NCI-H1417 treated with DMSO at 0.1 percent for 48 hours (cell line): ENCODE measurements at regions not wholly inside any gene's neighbourhood (a gene's known extent, or its start where the extent isn't known, plus 50 kb on each side); places are given as distances from the start of the nearest gene placed in this dataset.

ENCODE experiments used
- DNase-seq: peaks from one replicate; lab custom pipeline; 2025; lab: John Stamatoyannopoulos, UW

DNA sequence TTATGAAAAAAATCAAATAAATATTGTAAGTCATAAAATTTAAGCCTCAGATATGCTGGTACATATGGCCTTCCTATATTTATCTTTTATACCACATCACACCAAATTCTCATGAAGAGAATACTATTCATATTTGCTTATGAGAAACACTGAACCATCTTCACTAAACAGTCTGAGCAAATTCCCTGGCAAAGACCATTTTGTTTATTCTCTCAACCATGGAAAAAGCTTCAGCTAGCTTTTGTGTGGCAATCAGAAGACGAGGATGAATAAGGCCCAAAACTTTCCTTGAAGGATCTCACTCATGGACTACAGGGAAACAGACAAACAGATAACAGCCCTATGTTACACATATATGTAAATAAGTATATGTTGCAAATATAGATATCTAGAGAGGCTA is 252.1 kb downstream of the TMX3 start:
- no peak for DNase-seq

DNA sequence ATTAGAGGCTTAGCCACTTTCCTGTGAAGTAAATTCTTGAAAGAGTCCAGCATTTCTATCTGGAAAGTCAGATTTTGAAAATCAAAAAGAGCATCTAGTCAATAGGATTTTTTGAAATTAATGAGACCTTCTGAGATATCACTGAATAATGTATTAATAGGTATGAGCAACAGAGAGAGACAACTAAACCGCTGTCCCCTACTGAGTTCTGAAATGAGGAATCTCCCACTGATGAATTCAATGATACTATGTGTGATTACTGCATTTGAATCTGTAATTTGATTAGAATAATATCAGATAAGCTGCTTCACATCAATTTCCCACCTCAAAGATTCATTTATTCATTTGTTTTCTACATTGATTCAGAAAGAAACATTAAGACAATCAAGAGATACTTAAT is 252.8 kb downstream of the TMX3 start:
- no peak for DNase-seq

DNA sequence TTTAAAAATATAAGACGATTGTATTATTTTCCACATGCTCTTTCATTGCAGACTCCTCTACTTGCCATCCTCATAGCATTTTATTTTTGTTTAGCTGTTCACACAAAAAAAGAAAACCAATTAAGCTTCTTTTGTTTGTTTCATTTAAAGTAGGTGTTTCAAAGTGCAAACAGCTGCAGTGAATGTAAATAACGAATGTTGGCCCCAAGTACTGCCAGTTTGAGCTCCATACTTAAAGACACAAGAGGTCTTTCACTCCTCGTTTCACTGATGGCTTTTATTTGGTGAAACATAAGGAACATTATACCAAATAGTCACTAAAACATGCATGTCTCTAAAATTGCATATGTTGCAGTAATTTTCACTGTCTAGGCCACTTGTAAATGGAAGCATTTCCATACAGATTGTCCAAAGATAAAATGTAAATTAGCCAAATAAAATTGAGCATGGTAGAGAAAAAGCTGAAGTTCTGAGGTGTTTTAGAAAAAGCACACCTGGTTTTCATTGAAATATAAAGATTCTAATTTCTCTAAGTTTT is 253.4 kb downstream of the TMX3 start:
- DNase-seq: no peak

DNA sequence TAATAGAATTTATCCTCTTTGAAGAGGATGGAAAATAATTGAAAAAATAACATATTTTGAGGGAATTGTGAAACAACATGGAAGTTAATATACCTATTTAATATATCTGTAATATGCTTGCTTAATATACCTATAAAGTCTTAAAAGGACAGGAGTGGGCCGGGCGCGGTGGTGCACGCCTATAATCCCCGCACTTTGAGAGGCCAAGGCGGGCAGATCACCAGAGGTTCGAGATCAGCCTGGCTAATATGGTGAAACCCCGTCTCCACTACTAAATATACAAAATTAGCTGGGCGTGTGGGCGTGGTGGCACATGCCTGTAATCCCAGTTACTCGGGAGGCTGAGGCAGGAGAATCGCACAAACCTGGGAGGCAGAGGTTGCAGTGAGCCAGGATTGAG is 254.9 kb downstream of the TMX3 start:
- DNase-seq: no peak

DNA sequence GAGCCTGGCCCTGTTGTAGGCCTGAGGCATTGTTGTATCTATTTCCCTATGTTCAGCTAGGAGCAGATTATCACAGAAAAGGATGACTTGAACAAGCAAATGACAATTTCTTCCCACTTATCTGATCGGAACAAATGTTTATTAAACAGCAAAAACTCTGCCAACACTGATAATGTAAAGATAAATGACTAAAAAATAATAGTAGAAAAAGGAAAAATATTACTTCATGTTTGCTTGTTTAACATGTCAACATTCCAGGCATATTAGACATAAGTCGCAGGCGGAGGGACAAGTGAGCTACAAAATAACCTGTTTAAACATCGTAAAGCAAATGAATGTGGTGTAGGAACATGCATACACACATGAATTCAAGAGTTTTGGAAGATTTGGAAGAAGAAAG is 257.9 kb downstream of the TMX3 start:
- no peak for DNase-seq

DNA sequence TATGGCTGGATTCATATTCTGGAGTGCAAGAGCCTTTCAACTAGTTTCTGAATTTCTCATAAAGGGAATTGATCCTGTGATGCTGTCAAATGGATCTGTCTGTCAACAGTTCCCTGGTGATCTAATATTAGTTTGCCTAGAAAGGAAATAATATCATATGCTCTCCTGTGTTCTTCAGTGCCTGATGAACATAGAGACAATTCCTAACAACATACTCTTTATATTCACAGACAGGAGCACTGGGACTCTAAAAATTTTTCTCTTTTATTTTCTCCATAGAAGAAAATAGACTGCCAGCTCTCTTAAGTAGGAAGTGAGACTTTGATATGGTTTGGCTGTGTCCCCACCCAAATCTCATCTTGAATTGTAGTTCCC is 259.7 kb downstream of the TMX3 start:
- no peak for DNase-seq

DNA sequence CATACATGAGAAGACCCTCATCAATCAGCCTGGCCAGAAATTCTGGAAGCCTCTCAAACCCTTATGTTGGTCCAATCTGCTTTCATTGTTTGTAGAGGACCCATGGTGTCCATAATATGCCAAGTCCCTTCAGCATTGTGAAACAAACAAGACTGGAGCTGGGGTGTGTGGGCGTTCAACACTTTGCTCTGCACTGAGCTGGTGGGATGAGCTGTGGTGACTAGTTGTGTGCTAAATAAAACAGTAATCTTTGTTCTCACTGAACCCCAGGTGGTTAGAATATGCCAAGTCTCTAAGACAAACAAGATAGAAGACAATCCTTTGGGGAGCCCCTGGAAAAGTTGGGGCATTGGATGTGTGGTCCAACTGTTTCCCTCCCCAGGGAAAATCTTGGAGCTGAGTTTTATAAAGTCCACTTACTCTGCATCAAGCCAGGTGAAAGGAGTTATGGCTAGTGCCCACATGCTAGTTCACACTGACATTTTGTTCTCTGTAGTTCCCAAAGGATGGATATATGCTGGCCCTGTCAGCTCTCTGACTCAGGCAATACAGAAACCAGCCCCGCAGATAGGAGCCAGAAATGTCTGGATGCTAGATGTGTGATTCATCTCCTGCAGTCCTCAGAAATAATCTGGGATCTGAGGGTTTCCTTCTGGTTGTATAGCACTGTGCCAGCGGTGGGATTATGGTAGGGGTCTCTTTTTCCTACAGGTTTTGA is 260.2 kb downstream of the TMX3 start:
- DNase-seq: no peak

DNA sequence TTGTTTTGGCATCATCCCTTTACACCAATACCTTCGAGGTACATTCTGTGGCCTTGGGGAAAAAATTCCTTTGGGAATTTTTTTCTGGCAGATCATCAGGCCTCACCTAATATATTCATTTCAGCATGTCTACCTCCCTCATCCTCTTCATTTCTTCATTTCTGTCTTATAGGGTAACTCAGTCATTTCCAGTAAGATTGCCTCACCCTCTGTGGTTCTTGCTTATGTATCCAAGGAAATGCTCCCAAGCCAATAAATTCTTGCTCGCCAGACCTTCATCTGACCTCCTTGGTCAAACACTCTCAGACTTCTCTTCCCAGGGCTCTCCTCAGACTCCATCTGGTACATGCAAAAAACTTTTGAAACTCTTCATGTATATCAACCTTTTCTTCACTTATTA is 265.6 kb downstream of the TMX3 start:
- no peak for DNase-seq

DNA sequence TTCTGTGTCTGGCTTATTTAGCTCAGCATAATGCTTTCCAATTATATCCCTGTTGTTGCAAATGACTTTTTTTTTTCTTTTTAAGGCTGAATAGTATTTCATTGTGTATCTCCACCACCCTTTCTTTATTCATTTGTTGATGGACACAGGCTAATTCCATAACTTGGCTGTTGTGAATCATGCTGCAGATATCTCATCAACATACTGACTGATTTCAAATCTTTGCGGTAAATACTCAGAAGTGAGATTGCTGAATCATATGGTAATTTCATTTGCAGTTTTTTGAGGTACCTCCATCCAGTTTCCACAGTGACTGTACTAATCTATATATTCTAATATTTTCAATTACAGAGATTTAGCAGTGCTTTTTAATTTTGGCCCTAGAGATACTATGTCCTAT is 266.2 kb downstream of the TMX3 start:
- DNase-seq: no peak

DNA sequence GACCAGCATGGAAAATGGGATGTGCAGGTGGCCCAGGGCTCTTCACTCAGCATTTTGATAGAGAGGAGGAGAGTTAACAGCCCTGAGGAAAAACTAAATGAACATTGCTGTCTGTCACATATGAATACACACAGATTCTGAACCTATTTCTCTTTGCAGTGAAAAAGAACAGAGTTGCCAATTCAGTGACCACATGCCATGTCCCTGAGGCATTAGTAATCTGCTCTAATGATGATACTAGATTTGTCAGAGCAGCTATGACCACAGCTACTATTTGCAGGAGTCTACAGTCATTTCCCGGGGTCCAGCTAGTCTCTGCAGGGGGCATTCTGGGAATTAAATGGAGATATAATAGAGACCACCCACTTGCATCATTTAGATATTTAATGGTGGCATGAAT is 267.6 kb downstream of the TMX3 start:
- no peak for DNase-seq

DNA sequence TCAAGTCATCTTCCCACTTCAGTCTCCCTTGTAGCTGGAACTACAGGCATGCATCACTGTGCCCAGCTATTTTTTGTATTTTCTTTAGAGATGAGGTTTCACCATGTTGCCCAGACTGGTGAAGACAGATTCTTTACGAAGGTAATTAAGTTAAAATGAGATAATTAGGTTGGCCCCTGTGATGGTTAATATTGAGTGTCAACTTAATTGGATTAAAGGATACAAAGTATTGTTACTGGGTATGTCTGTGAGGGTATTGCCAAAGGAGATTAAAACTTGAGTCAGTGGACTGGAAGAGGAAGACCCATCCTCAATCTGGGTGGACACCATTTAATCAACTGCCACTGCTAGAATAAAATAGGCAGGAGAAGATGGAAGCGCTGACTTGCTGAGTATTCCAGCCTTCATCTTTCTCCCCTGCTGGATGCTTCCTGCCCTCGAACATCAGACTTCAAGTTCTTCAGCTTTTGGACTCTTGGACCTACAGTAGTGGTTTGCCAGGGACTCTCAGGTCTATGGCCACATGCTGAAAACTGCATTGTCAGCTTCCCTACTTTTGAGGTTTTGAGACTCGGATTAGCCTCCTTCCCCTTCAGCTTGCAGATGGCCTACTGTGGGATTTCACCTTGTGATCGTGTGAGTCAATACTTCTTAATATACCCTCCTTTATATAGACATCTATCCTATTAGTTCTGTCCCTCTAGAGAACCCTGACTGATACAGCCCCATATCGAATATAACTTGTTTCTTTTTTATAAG is 269.1 kb downstream of the TMX3 start:
- DNase-seq: no peak

DNA sequence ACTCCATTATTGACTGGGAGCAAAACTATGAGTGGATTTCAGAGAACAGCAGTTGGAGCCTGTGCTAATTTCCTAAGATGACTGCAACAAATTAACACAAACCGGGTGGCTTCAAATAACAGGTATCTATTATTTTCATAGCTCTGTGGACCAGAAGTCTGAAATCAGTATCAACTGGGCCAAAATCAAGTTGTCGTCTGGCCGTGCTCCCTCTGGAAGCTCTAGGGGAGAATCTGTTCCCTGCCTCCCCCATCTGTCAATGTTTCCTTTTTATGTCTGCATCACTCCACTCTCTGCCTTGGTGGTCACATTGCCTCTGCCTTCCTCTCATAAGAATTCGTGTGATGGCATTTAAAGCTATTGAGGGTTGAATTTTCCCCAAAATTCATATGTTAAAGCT is 269.8 kb downstream of the TMX3 start:
- no peak for DNase-seq

DNA sequence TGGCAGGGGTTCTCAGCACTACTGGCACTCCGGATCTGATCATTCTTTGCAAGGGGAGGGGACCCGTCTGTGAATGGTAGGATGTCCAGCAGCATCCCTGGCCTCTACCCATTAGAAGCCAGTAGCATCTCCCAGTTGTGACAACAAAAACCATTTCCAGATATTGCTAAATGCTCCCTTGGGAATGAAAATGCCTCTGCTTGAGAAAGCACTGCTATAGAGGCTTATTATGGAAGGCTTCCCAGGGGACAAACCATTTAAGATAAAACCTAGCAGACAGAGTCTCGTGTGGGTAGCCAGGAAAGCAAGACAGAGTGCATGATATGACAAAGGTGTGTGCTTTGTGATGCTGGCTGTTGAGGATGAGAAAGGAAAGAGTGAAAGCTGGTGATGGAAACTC is 273.7 kb downstream of the TMX3 start:
- DNase-seq: no peak

DNA sequence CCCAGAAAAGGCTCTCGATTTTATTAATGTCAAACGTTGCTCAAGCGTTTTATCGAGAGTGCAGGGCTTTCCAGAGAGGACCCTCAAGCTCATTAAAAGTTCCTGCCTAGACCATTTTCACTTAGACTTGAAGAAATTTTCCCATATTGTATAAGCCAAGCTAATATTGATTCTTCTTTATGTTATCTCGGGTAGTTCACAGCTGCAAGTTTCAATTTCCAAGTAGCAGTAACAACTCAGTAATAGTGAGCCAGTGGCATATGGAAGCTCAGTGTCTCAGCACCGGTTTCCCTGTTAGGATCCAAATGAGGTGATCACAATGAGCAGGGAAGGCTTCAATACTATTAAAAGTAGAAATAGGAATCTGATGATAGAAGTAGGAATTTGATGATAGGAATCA is 274.5 kb downstream of the TMX3 start:
- DNase-seq: no peak

DNA sequence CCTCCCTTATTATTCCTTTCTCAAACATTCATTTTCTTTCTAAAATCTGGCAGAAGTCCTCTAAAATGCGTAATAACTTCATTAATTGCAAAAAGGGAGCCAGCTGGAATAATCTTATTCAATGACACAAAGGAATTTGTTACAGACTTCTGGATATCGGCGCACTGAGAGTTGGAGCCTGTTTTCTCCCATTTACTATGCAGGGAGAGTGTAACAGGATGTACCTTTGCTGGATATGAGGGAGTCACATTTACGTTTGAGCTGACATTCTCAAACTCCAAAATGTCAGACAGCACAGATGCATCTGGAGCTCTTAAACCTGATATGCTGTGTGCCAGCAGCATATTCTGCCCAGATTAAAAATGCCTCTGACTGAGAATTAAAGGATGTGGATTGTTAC is 275.3 kb downstream of the TMX3 start:
- no peak for DNase-seq

DNA sequence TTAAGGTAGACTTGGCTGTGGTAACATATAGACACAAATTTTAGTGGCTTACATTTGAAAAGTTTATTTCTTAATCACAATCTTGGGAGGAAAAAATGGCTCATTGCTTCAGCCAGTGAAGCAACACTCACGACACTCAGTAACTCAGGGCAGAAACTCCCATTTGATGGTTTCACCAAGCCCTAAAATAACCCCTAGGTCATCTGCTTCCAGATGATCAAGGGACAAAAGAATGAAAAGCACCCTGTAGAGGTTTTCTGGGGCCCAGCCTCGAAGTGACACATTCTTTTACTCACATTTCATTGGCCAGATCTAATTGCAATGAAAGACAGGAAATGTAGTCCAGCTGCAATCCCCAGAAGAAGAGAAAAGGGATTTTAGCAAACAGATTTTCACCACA is 275.9 kb downstream of the TMX3 start:
- no peak for DNase-seq

DNA sequence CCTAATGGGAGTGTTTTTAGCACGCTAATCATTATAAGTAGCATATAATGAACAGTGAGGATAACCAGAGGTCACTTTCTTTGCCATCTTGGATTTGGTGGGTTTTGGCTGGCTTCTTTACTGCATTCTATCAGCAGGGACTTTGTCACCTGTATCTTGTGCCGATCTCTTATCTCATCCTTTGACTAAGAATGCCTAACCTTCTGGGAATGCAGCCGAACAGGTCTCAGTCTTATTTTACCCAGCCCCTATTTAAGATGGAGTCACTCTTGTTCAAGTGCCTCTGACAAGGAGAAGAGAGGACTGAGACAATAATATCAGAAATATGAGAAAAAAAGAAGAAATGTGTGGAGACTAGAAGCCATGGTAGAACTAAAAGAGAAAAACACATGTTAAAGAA is 276.4 kb downstream of the TMX3 start:
- no peak for DNase-seq

DNA sequence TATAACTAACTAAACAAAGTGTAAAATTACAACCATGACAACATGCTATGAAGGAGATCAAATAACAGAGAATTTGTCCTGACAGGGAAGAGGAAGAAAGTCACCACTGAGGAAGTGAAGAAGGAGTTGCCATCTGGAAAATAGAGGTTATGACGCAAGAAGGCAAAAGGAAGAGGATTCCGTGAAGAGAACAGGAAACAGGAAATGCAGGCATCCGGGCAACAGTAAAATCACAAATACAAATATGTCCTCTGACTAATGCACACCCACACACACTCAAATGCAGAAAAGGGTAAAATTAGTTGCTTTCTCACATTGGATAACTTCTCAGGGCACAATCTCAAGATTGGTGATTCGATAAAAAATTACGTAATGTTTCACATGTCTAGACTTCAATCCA is 278.4 kb downstream of the TMX3 start:
- DNase-seq: no peak

DNA sequence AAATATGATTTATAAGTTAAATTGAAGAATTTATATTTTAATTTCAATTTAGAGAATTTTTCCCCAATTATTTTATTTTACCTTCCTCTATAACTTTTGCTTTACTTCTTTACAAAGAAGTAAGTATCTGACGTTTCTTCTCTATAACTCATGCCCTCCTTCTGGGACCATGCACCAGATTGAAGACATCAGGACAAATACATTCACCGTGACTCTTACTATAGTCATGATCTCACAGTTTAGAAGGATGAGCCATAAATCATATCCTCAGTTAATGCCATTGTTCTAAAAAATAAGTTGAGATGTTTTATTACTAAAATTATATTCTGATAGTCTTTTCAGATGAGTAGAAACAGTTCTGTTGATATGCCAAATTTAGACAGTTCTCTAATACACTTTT is 279.3 kb downstream of the TMX3 start:
- no peak for DNase-seq

DNA sequence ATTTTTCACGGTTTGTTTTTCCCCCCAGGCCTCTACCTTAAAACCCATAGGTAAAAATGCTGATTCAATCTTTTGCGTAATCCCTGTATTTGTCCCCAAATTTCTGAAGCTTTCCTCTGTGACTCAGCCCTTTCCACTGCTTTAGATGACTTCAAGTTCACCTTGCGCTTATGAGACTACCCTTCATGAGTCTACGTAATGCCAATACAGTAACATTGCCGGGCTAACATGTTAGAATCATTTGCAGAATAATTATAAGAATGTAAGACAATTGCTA is 283.0 kb downstream of the TMX3 start:
- no peak for DNase-seq

DNA sequence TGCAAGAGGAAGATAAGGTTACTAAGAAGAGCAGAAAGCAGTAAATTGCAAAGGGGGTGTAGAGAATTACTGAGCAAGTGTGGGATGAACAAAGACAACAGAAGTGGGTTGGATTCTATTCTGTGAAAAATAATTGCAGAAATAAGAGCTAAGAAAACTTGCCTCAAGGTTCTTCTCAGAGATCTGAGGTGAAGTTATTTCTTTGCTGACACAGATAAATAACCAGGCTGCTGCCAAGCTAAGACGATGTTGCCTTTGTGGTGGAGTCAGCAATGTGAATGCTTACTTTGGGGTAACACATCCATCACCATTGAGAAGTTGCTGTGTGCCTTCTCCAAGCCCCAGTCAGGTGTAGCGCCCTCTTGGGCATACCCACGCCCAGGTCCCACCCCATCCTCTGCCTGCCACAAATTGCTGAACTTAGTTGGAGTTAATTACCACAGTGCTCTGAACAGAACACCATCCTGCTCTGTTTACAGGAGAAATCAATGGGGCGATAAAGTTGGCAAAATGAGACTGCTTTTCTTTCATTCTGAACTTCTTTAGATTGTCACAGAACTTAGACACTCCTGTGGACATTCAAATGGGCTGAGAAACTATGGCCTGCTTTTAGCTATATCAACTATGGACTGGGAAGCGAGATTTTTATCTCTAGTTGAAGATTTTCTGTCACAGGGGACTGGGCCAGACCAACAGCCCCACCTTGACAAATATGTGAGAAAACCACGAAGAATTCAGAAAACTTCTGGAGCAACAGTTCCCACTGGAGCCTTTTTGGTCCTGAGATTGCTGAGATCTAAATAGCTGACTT is 283.6 kb downstream of the TMX3 start:
- DNase-seq: no peak

DNA sequence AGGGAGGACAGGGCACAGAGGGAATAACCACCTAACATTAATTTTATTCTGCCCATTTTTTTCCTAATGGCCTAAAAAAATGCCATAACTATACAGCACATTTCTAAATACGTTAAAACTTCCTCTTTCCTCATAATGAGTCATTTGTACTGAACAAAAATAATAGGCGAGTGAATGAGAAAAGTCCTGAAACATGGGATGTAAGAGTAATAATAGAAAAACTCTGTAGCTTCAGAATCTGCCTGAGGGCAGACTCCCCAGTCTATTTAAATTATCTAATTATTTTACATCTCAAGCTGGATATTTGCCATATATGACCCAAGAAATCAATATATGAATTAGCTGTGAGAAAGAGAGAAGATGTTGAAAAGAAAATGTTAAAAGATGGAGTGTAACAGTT is 285.1 kb downstream of the TMX3 start:
- no peak for DNase-seq

DNA sequence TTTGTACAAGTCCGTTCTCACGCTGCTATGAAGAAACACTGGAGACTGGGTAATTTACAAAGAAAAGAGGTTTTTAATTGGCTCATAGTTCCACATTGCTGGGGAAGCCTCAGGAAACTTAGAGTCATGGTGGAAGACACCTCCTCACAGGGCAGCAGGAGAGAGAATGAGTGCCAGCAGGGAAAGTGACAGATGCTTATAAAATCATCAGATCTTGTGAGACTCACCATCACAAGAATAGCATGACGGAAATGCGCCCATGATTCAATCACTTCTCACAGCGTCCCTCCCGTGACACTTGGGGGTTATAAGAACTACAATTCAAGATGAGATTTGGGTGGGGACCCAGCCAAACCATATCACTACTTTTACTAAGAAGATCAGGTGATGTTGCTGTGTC is 285.8 kb downstream of the TMX3 start:
- no peak for DNase-seq
